Lower lobe of right lung (tissue), 2 donors: ENCODE measurements at regions not wholly inside any gene's neighbourhood (a gene's known extent, or its start where the extent isn't known, plus 50 kb on each side); places are given as distances from the start of the nearest gene placed in this dataset.

ENCODE experiments used
- ATAC-seq, 2 donors: fragments of 200-7000 bp; cut with Tn5 transposase; one replicate each; pipeline ENCODE4 v1.9.1; 2020 to 2022; ENCODE audit warnings: mild to moderate bottlenecking in 2 of 2, moderate library complexity in 2 of 2
- DNase-seq: peaks from one replicate; pipeline ENCODE4 v3.0.0-alpha.2; 2020
- H3K27ac ChIP-seq: fragments of 200-600 bp; one replicate; pipeline ENCODE4 v1.8.0; 2022
- H3K27me3 ChIP-seq: fragments of 200-600 bp; one replicate; pipeline ENCODE4 v1.8.0; 2022; ENCODE audit warnings: low read depth
- H3K36me3 ChIP-seq: fragments of 200-600 bp; one replicate; pipeline ENCODE4 v1.8.0; 2022; ENCODE audit warnings: mild to moderate bottlenecking
- H3K4me1 ChIP-seq: fragments of 200-600 bp; one replicate; pipeline ENCODE4 v1.8.0; 2022
- H3K4me3 ChIP-seq: fragments of 200-600 bp; one replicate; pipeline ENCODE4 v1.8.0; 2022; ENCODE audit warnings: mild to moderate bottlenecking
- H3K9me3 ChIP-seq: fragments of 200-600 bp; one replicate; pipeline ENCODE4 v1.8.0; 2022
- intact Hi-C: fragments of 100-400 bp; cut with DNase I; formaldehyde crosslinking; loops from one replicate; pipeline ENCODE4 v1.11.0; 2022
- TF ChIP-seq, protein P1 (sequence below): fragments of 200-600 bp; IDR thresholded peaks from one replicate; pipeline ENCODE4 v1.8.0; 2022; ENCODE audit warnings: antibody characterized with exemption, mild to moderate bottlenecking
- donor health status: DM: no; HTN: yes; CAD: no; lungs with severe emphysema.

DNA sequence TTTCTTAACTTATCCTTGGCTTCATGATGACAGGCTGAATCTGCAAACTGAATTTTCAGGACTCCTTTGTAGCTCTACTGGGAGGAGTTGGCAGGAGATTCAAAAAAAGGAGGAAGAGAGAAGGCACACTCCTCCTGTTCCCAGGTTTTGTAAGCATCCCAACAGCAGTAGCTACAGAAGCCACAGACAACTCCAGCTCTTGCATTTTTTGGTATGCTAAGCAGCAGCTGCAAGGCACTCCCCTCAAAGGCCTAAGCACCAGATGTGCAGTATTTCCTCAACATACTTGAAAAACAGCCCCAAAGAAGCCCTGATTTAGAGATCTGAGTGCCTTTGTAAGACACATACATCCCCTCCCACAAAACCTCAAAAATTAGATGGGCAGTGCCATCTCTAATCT lies 328.6 kb upstream of the SYNCRIP start:
- intact Hi-C loops = no loop called here
- ATAC-seq = no peak
- no peak for DNase-seq
- TF ChIP-seq, protein P1, sequence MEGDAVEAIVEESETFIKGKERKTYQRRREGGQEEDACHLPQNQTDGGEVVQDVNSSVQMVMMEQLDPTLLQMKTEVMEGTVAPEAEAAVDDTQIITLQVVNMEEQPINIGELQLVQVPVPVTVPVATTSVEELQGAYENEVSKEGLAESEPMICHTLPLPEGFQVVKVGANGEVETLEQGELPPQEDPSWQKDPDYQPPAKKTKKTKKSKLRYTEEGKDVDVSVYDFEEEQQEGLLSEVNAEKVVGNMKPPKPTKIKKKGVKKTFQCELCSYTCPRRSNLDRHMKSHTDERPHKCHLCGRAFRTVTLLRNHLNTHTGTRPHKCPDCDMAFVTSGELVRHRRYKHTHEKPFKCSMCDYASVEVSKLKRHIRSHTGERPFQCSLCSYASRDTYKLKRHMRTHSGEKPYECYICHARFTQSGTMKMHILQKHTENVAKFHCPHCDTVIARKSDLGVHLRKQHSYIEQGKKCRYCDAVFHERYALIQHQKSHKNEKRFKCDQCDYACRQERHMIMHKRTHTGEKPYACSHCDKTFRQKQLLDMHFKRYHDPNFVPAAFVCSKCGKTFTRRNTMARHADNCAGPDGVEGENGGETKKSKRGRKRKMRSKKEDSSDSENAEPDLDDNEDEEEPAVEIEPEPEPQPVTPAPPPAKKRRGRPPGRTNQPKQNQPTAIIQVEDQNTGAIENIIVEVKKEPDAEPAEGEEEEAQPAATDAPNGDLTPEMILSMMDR = no peak
- Histone ChIP-seq H3K4me1 (no peaks in the 10 kb centered on the region), H3K9me3 (no peaks in the 10 kb centered on the region), H3K4me3 (no peak overlapping the region), H3K36me3 (no peaks in the 10 kb centered on the region), H3K27me3 (no peaks in the 10 kb centered on the region), H3K27ac (no peak overlapping the region)

DNA sequence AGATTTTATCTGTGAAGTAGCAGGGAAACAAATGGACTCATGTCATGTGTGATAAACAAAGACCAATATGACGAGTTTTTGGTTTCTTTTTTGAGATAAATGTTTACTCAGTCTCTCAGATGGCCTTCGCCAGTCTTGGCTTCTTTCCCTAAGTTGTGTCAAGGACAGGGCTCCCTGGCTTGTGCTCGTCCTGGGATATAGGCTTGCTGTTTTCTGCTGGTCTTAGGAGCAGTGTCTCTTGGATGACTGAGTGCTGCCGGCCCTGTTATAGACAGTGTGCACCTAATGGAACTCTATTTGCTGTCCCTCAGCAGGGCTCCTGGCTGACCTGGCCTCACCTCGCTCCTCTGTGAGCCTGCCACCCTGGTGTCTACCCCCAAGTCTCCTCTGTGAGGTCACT lies 324.1 kb upstream of the SYNCRIP start:
- H3K27me3 ChIP-seq = no peaks in the 10 kb centered on the region
- DNase-seq (no peak), ATAC-seq (no peak)
- no peaks in the 10 kb centered on the region for H3K36me3 ChIP-seq
- no peak overlapping the region for H3K4me3 ChIP-seq
- no peaks in the 10 kb centered on the region for H3K9me3 ChIP-seq
- TF ChIP-seq, protein P1 = no peak
- intact Hi-C loops = no loop called here
- H3K4me1 ChIP-seq = no peaks in the 10 kb centered on the region
- H3K27ac ChIP-seq = no peak overlapping the region

DNA sequence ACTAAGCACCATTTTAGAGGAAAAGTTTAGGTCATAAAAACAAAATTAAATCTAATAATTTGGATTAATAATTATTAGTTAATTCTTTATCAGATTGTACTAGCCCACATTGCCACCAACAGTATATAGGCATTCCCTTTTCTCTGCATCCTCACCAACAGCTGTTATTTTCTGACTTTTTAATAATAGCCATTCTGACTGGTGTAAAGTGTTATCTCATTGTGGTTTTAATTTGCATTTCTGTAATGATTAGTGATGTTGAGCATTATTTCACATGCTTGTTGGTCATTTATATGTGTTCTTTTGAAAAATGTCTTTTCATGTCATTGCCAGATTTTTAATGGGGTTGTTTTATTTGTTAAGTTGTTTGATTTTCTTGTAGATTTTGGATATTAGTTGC lies 319.1 kb upstream of the SYNCRIP start:
- Histone ChIP-seq H3K27ac (no peak overlapping the region), H3K4me3 (no peak overlapping the region), H3K27me3 (no peaks in the 10 kb centered on the region), H3K36me3 (no peaks in the 10 kb centered on the region), H3K9me3 (no peaks in the 10 kb centered on the region), H3K4me1 (no peaks in the 10 kb centered on the region)
- no peak for ATAC-seq
- DNase-seq = no peak
- TF ChIP-seq, protein P1 = no peak
- intact Hi-C loops = no loop called here

- Histone ChIP-seq H3K4me3 (no peak overlapping the region), H3K27me3 (no peaks in the 10 kb centered on the region), H3K9me3 (no peaks in the 10 kb centered on the region), H3K4me1 (no peaks in the 10 kb centered on the region), H3K36me3 (no peaks in the 10 kb centered on the region), H3K27ac (no peak overlapping the region)
- ATAC-seq (no peak), DNase-seq (no peak)
- intact Hi-C loops = no loop called here
- TF ChIP-seq, protein P1 = no peak
Measured at GRCh38 chr6:85961125-85961524, 318.4 kb upstream of the SYNCRIP start.

- Histone ChIP-seq H3K27ac (no peak overlapping the region), H3K4me3 (no peak overlapping the region), H3K4me1 (no peaks in the 10 kb centered on the region), H3K36me3 (no peaks in the 10 kb centered on the region), H3K27me3 (no peaks in the 10 kb centered on the region), H3K9me3 (no peaks in the 10 kb centered on the region)
- intact Hi-C loops = no loop called here
- DNase-seq = no peak
- no peak for ATAC-seq
- TF ChIP-seq, protein P1 = no peak
Measured at GRCh38 chr6:85948481-85948880, 305.8 kb upstream of the SYNCRIP start.
